AG04450 (cell line): ENCODE measurements at regions not wholly inside any gene's neighbourhood (a gene's known extent, or its start where the extent isn't known, plus 50 kb on each side); places are given as distances from the start of the nearest gene placed in this dataset. TPM values are rescaled to one million over a fixed set of nuclear protein-coding genes. Genes with fewer than 3 reads are reported as not detected.

Source experiments
- CTCF ChIA-PET: fragments of 300-600, 350-600 bp; formaldehyde crosslinking; extraction: SDS; loops from one replicate; lab custom pipeline; 2022; ENCODE audit warnings: antibody characterized with exemption, inconsistent platforms; lab: Charles Lee
- POLR2A ChIA-PET: fragments of 350-600 bp; formaldehyde crosslinking; extraction: SDS; loops from one replicate; lab custom pipeline; 2021; ENCODE audit warnings: antibody characterized with exemption, inconsistent platforms; lab: Yijun Ruan, JAX
- DNase-seq: peaks from one replicate; pipeline ENCODE4 v3.0.0-alpha.2; 2011; ENCODE audit warnings: low read depth, low spot score
- H3K27ac ChIP-seq: one replicate; pipeline ENCODE4 v1.5.1; 2012; ENCODE audit warnings: low read depth, low read length, control low read depth
- H3K27me3 ChIP-seq: one replicate; pipeline ENCODE4 v1.6.0; 2012; ENCODE audit warnings: low read length; ENCODE audit not compliant: control insufficient read depth, insufficient read depth
- H3K4me3 ChIP-seq: 2 replicates; pipeline ENCODE4 v1.5.1; 2011; ENCODE audit warnings: mild to moderate bottlenecking, low read depth, low read length, control low read depth
- H3K9me3 ChIP-seq: 2 replicates; pipeline ENCODE4 v1.5.1; 2012; ENCODE audit warnings: low read length; ENCODE audit not compliant: control insufficient read depth, insufficient read depth
- small RNA-seq: library from RNA; depleted of rRNA; stranded (forward); fragments of <200 nt; gene quantifications from one replicate; pipeline ENCODE3, GENCODE V24; 2012; ENCODE audit warnings: low read depth; ENCODE audit not compliant: insufficient read length
- TF ChIP-seq, protein P1 (sequence below): IDR thresholded peaks from 2 replicates; pipeline ENCODE4 v1.5.1; 2011; ENCODE audit warnings: low read depth, low read length, control low read depth, inconsistent platforms

DNA sequence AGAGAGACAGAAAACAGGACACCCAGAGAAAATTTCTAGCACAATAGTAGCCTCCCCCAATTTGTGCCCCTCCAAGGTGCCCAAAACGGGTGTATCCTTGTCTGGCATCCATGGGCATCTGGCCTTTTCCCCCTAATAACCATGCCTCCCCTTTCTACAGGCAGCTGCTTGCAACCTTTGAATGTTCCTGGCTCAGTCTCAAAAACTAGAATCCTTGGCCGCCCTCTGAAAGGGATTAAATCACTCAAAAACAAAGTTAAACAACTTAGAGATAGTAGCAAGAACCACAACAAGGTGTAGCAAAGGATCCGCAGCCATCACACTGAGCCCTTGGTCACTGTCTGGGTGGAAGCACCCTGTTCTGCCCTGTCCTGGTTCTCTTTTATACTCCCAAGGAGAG lies 105.6 kb downstream of the MN1 start:
- Histone ChIP-seq H3K4me3 (no peak overlapping the region), H3K9me3 (peaks cover 14% of the 10 kb centered on the region), H3K27me3 (peaks cover 11% of the 10 kb centered on the region), H3K27ac (no peak overlapping the region)
- TF ChIP-seq, protein P1, sequence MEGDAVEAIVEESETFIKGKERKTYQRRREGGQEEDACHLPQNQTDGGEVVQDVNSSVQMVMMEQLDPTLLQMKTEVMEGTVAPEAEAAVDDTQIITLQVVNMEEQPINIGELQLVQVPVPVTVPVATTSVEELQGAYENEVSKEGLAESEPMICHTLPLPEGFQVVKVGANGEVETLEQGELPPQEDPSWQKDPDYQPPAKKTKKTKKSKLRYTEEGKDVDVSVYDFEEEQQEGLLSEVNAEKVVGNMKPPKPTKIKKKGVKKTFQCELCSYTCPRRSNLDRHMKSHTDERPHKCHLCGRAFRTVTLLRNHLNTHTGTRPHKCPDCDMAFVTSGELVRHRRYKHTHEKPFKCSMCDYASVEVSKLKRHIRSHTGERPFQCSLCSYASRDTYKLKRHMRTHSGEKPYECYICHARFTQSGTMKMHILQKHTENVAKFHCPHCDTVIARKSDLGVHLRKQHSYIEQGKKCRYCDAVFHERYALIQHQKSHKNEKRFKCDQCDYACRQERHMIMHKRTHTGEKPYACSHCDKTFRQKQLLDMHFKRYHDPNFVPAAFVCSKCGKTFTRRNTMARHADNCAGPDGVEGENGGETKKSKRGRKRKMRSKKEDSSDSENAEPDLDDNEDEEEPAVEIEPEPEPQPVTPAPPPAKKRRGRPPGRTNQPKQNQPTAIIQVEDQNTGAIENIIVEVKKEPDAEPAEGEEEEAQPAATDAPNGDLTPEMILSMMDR: no peak
- POLR2A ChIA-PET: no interaction called here
- DNase-seq: no peak
- CTCF ChIA-PET: no interaction called here

DNA sequence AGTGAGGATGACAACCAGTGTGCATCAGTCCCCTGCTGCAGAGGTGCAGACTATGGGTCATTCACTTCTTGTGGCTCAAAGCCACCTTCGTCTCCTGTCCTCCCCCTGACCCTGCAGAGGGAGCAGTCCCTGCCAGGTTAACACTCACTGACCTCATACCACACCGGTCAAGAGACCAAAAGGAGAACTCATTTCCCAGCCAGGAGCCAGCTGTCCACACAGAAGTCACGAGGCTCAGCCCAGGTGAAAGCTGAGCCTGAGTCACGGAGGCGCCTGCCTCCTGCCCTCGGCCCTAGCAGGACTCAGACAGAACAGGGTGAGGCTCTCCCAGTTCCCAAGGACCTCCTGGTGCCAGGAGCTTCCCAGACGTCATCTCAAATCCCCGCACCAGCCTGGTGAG lies 103.7 kb downstream of the MN1 start:
- Histone ChIP-seq H3K4me3 (no peak overlapping the region), H3K27me3 (peaks cover 9% of the 10 kb centered on the region), H3K27ac (no peak overlapping the region), H3K9me3 (peaks cover 20% of the 10 kb centered on the region)
- TF ChIP-seq, protein P1: no peak
- DNase-seq: no peak
- ChIA-PET CTCF (no interaction called here), POLR2A (no interaction called here)

Small RNA genes lying in the stretch of these regions (small RNA-seq; reads per million reads assigned to genes)
- gene RNU6-1066P: not detected
